CD8-positive, alpha-beta memory T cell (primary cell): ENCODE measurements at regions not wholly inside any gene's neighbourhood (a gene's known extent, or its start where the extent isn't known, plus 50 kb on each side); places are given as distances from the start of the nearest gene placed in this dataset.
"Not testable (repeated sequence)": the region's sequence is repeated elsewhere in the genome, so short reads cannot be mapped to it uniquely, and the experiment has no call there.

Experiments used
- CTCF ChIA-PET: fragments of 350-600 bp; sonication (Branson Sonifier 250); formaldehyde crosslinking; loops from one replicate; lab custom pipeline; 2021; ENCODE audit warnings: antibody characterized with exemption; lab: Charles Lee
- POLR2A ChIA-PET: fragments of 350-600 bp; sonication (Branson Sonifier 250); formaldehyde crosslinking; loops from one replicate; lab custom pipeline; 2021; ENCODE audit warnings: antibody characterized with exemption; lab: Charles Lee
- DNase-seq, 5 donors: peaks; one replicate each; pipeline versions ENCODE4 v3.0.0 to v3.0.0-alpha.2; 2020 to 2022; ENCODE audit warnings: mixed read lengths in 1 of 5
- H3K27ac ChIP-seq: one replicate; pipeline ENCODE4 v1.7.0; 2013; ENCODE audit warnings: low read depth, mild to moderate bottlenecking, low read length, moderate library complexity
- H3K27me3 ChIP-seq: 2 replicates; pipeline ENCODE4 v1.7.0; 2013; ENCODE audit warnings: low read length, mild to moderate bottlenecking; ENCODE audit not compliant: insufficient read depth, poor library complexity, severe bottlenecking
- H3K36me3 ChIP-seq: 2 replicates; pipeline ENCODE4 v1.7.0; 2013; ENCODE audit warnings: mild to moderate bottlenecking, low read length, moderate library complexity; ENCODE audit not compliant: insufficient read depth
- H3K4me1 ChIP-seq: 2 replicates; pipeline ENCODE4 v1.7.0; 2013; ENCODE audit warnings: mild to moderate bottlenecking, low read length, moderate library complexity; ENCODE audit not compliant: insufficient read depth
- H3K4me3 ChIP-seq: 2 replicates; pipeline ENCODE4 v1.7.0; 2013; ENCODE audit warnings: mild to moderate bottlenecking, low read length
- H3K9me3 ChIP-seq: 2 replicates; pipeline ENCODE4 v1.7.0; 2013; ENCODE audit warnings: mild to moderate bottlenecking, low read length
- H3K27ac Mint-ChIP-seq, 8 donors: one replicate each; pipeline ENCODE4 v1.8.0; 2020 to 2021; ENCODE audit warnings: mixed read lengths in 8 of 8, mild to moderate bottlenecking in 6 of 8, inconsistent platforms in 3 of 8, moderate library complexity in 3 of 8
- H3K27me3 Mint-ChIP-seq, 2 donors: one replicate each; pipeline ENCODE4 v1.8.0; 2020 to 2021; ENCODE audit warnings: mixed read lengths in 2 of 2, mild to moderate bottlenecking in 1 of 2, moderate library complexity in 1 of 2
- H3K36me3 Mint-ChIP-seq, 3 donors: one replicate each; pipeline ENCODE4 v1.8.0; 2020 to 2021; ENCODE audit warnings: mixed read lengths in 3 of 3, inconsistent platforms in 1 of 3, mild to moderate bottlenecking in 1 of 3
- H3K4me1 Mint-ChIP-seq, 3 donors: one replicate each; pipeline ENCODE4 v1.8.0; 2020 to 2021; ENCODE audit warnings: mixed read lengths in 3 of 3, inconsistent platforms in 1 of 3, mild to moderate bottlenecking in 1 of 3
- H3K4me3 Mint-ChIP-seq, 7 donors: one replicate each; pipeline ENCODE4 v1.8.0; 2020 to 2021; ENCODE audit warnings: mixed read lengths in 7 of 7, mild to moderate bottlenecking in 6 of 7, moderate library complexity in 4 of 7, inconsistent platforms in 2 of 7
- H3K9me3 Mint-ChIP-seq, 5 donors: one replicate each; pipeline ENCODE4 v1.8.0; 2020 to 2022; ENCODE audit warnings: mixed read lengths in 5 of 5, mild to moderate bottlenecking in 3 of 5, moderate library complexity in 2 of 5, inconsistent platforms in 1 of 5

DNA sequence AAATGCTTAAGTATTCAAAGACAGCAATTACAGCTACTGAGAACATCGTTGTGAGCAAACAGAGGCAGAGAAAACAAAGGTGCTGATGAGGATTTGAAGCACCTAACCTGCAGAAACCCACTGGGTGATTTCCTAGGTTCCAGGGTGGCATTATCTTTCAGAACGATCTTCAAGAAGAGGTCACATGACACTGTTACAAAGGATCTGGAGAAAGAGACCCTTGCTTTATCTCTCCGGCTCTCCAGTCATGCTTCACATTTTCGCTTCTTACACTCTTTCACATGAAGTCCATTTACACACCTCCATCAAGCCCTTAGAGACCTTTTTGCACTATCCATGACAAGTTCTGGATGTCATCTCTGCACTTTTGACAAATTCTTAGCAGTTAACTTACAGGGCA, 70.8 kb downstream of the GOLGA8B start:
- Mint-ChIP-seq H3K36me3 (no peaks in the 10 kb centered on the region), H3K4me1 (peaks cover 7 to 25% (median 11%) of the 10 kb centered on the region in 3 donors), H3K27ac (no peak overlapping the region), H3K4me3 (peak overlapping the region in 5 of 7 donors; percentile 11 to 83 (median 73)), H3K9me3 (peaks cover 0 to 3% (median 0%) of the 10 kb centered on the region in 5 donors), H3K27me3 (peaks cover 46 to 68% of the 10 kb centered on the region in 2 donors)
- Histone ChIP-seq H3K9me3 (no peaks in the 10 kb centered on the region), H3K36me3 (no peaks in the 10 kb centered on the region), H3K4me1 (no peaks in the 10 kb centered on the region), H3K27me3 (peaks cover 18% of the 10 kb centered on the region), H3K4me3 (no peak overlapping the region), H3K27ac (no peak overlapping the region)
- DNase-seq: no peak
- ChIA-PET POLR2A (no interaction called here), CTCF (no interaction called here)

DNA sequence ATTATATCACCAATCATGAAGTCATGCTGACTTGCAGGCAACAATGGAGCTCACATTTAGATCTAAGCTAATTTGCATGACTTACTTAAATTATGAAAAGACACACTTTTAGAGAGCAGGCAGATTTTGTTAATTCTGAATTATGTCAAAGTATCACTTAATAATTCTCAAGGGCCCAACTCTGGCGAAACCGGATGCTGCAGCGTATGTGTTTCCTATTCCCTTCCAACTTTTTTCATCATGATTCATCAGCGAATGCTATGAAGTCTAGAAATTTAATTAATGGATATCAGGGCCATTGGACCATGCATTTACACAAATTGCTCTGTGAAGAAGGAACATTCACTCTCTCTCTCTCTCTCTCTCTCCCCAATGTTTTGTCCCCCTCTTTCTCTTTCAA, 63.5 kb upstream of the GOLGA8A start:
- H3K27me3 ChIP-seq: no peaks in the 10 kb centered on the region
- H3K9me3 ChIP-seq: no peaks in the 10 kb centered on the region
- H3K27ac ChIP-seq: no peak overlapping the region
- ChIA-PET POLR2A (no interaction called here), CTCF (no interaction called here)
- H3K4me1 Mint-ChIP-seq: peaks cover 0 to 5% (median 5%) of the 10 kb centered on the region in 3 donors
- no peaks in the 10 kb centered on the region for H3K36me3 ChIP-seq
- no peak overlapping the region for H3K27ac Mint-ChIP-seq
- H3K9me3 Mint-ChIP-seq: no peaks in the 10 kb centered on the region
- H3K4me3 ChIP-seq: no peak overlapping the region
- no peak for DNase-seq
- no peaks in the 10 kb centered on the region for H3K36me3 Mint-ChIP-seq
- H3K4me1 ChIP-seq: no peaks in the 10 kb centered on the region
- H3K27me3 Mint-ChIP-seq: peaks cover 17 to 59% of the 10 kb centered on the region in 2 donors
- no peak overlapping the region for H3K4me3 Mint-ChIP-seq

DNA sequence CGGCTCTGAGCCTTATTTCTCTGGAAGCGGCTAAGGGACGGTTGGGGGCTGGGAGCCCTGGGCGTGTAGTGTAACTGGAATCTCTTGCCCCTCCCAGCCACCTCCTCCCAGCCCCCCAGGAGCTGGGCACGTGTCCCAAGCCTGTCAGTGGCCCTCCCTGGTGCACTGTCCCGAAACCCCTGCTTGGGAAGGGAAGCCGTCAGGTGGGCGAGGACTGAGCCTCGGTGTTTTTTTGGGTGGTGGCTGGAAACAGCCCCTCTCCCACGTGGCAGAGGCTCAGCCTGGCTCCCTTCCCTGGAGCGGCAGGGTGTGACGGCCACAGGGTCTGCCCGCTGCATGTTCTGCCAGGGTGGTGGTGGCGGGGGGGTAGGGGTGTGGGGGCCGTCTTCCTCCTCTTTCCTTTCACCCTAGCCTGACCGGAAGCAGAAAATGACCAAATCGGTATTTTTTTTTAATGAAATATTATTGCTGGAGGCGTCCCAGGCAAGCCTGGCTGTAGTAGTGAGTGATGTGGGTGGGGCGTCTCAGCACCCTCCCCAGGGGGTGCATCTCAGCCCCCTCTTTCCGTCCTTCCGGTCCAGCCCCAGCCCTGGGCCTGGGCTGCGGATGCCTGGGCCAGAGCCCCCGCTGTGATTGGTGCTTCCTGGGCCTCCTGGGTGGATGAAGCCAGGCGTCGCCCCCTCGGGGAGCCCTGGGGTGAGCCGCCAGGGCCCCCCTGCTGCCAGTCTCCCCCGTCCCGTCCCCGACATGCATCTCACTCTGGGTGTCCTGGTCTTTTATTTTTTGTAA, 58.8 kb upstream of the GOLGA8A start:
- POLR2A ChIA-PET: interaction anchor here (0.7 kb wide), 1 partner anchor 11 kb away, joined by 5 read pairs; no protein-coding TSS in a partner anchor
- H3K27me3 Mint-ChIP-seq: peaks cover 46 to 71% of the 10 kb centered on the region in 2 donors
- H3K36me3 Mint-ChIP-seq: peaks cover 0 to 3% (median 0%) of the 10 kb centered on the region in 3 donors
- peaks cover 3% of the 10 kb centered on the region for H3K9me3 ChIP-seq
- no peaks in the 10 kb centered on the region for H3K36me3 ChIP-seq
- no peak overlapping the region for H3K4me3 ChIP-seq
- CTCF ChIA-PET: no interaction called here
- no peak for DNase-seq
- no peak overlapping the region for H3K4me3 Mint-ChIP-seq
- H3K27me3 ChIP-seq: peaks cover 6% of the 10 kb centered on the region
- H3K27ac ChIP-seq: no peak overlapping the region
- H3K9me3 Mint-ChIP-seq: peaks cover 0 to 5% (median 5%) of the 10 kb centered on the region in 5 donors
- no peak overlapping the region for H3K27ac Mint-ChIP-seq
- H3K4me1 ChIP-seq: no peaks in the 10 kb centered on the region
- H3K4me1 Mint-ChIP-seq: peaks cover 3 to 14% (median 5%) of the 10 kb centered on the region in 3 donors

DNA sequence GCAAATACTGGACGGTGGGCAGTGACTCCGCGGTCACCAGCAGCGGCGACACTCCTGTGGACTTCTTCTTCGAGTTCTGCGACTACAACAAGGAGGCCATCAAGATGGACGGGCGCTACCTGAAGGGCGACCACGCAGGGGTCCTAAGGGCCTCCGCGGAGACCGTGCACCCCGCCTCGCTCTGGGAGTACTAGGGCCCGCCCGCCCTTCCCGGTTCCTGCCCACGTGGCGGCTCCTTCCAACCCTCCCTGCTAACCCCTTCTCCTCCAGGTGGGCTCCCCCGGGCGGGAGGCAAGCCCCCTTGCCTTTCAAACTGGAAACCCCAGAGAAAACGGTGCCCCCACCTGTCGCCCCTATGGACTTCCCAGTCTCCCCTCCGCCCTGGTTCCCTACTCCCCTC, 58.1 kb upstream of the GOLGA8A start:
- H3K36me3 Mint-ChIP-seq, DNase-seq, H3K27ac ChIP-seq, POLR2A ChIA-PET, H3K4me3 ChIP-seq, H3K36me3 ChIP-seq, H3K4me1 ChIP-seq, H3K9me3 ChIP-seq: not testable (repeated sequence)
- Mint-ChIP-seq H3K4me3 (peak overlapping the region in 3 of 7 donors; percentile 34 to 50 (median 43)), H3K9me3 (peaks cover 0 to 12% (median 12%) of the 10 kb centered on the region in 5 donors), H3K27me3 (peaks cover 51 to 73% of the 10 kb centered on the region in 2 donors), H3K4me1 (peaks cover 4 to 15% (median 6%) of the 10 kb centered on the region in 3 donors), H3K27ac (peak overlapping the region in 1 of 8 donors; percentile 71)
- CTCF ChIA-PET: interaction anchor here (0.6 kb wide), 1 partner anchor 153 kb away, joined by 3 read pairs; the partner anchor contains the start of gene NOP10
- peaks cover 13% of the 10 kb centered on the region for H3K27me3 ChIP-seq

DNA sequence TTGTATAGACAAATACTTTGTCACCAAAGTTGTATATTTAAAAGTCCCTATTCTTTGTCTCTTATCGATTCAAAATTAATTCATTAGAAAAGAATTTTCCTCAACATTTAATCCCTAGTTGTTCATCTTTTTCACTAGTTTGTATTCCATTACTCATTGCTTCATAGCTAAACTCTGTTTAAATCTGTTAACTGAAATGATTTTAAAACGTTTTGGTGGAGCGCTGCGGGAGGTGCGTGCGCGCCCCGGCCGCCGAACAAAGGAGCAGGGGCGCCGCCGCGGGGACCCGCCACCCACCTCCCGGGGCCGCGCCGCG, 56.4 kb upstream of the GOLGA8A start:
- CTCF ChIA-PET: no interaction called here
- peaks cover 58 to 70% of the 10 kb centered on the region in 2 donors for H3K27me3 Mint-ChIP-seq
- H3K4me1 Mint-ChIP-seq: peaks cover 6 to 21% (median 9%) of the 10 kb centered on the region in 3 donors

DNA sequence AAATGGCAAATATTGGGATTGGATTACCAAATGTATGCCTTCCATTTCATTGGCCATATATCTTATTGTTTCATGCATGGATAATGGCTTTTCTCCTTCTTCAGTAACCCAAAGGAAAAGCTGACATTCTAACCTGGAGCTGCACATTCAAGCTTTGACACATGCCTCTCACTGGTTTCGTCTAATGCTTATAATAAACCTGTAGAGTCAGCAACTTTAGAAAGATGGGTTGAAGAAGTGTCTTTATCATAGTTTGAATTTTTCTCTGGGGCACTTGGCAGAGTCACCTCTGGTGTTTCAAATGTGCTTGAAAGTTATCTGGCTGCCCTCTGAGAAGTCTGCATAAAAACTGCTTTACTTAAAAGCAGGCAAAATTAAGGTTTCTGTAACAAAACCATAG, 55.4 kb upstream of the GOLGA8A start:
- Mint-ChIP-seq H3K9me3 (peaks cover 0 to 25% (median 16%) of the 10 kb centered on the region in 5 donors), H3K27ac (no peak overlapping the region), H3K4me3 (no peak overlapping the region), H3K27me3 (peaks cover 64 to 75% of the 10 kb centered on the region in 2 donors), H3K36me3 (peaks cover 0 to 6% (median 0%) of the 10 kb centered on the region in 3 donors), H3K4me1 (peaks cover 6 to 21% (median 9%) of the 10 kb centered on the region in 3 donors)
- Histone ChIP-seq H3K36me3 (no peaks in the 10 kb centered on the region), H3K9me3 (peaks cover 6% of the 10 kb centered on the region), H3K4me3 (no peak overlapping the region), H3K27ac (no peak overlapping the region), H3K27me3 (peaks cover 13% of the 10 kb centered on the region), H3K4me1 (no peaks in the 10 kb centered on the region)
- ChIA-PET POLR2A (no interaction called here), CTCF (no interaction called here)
- no peak for DNase-seq

More for the DNA sequence above, 56.4 kb upstream of the GOLGA8A start:
- H3K27ac Mint-ChIP-seq: no peak overlapping the region
- H3K9me3 Mint-ChIP-seq: peaks cover 0 to 18% (median 13%) of the 10 kb centered on the region in 5 donors
- no peak overlapping the region for H3K4me3 Mint-ChIP-seq
- no peak for DNase-seq
- Histone ChIP-seq H3K27me3 (peaks cover 13% of the 10 kb centered on the region), H3K9me3 (peaks cover 6% of the 10 kb centered on the region), H3K27ac (no peak overlapping the region), H3K36me3 (no peaks in the 10 kb centered on the region), H3K4me3 (no peak overlapping the region), H3K4me1 (no peaks in the 10 kb centered on the region)
- POLR2A ChIA-PET: no interaction called here
- peaks cover 0 to 6% (median 0%) of the 10 kb centered on the region in 3 donors for H3K36me3 Mint-ChIP-seq

DNA sequence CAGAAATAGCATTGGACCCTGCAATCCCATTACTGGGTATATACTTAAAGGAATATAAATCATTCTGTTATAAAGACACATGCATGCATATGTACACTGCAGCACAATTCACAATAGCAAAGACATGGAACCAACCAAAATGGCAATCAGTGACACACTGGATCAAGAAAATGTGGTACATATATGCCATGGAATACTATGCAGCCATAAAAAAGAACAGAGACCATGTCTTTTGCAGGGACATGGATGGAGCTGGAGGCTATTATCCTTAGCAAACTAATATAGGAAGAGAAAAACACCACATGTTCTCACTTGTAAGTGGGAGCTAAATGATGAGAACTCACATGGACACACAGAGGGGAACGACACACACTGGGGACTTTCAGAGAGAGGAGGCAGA, 53.9 kb upstream of the GOLGA8A start:
- CTCF ChIA-PET, H3K27ac ChIP-seq, H3K36me3 ChIP-seq, H3K27ac Mint-ChIP-seq, H3K36me3 Mint-ChIP-seq, DNase-seq, H3K4me3 Mint-ChIP-seq, H3K4me3 ChIP-seq, H3K4me1 ChIP-seq, H3K9me3 ChIP-seq, POLR2A ChIA-PET: not testable (repeated sequence)
- peaks cover 69 to 70% of the 10 kb centered on the region in 2 donors for H3K27me3 Mint-ChIP-seq
- H3K27me3 ChIP-seq: peaks cover 13% of the 10 kb centered on the region
- H3K4me1 Mint-ChIP-seq: peaks cover 4 to 16% (median 6%) of the 10 kb centered on the region in 3 donors
- H3K9me3 Mint-ChIP-seq: peaks cover 0 to 35% (median 18%) of the 10 kb centered on the region in 5 donors

DNA sequence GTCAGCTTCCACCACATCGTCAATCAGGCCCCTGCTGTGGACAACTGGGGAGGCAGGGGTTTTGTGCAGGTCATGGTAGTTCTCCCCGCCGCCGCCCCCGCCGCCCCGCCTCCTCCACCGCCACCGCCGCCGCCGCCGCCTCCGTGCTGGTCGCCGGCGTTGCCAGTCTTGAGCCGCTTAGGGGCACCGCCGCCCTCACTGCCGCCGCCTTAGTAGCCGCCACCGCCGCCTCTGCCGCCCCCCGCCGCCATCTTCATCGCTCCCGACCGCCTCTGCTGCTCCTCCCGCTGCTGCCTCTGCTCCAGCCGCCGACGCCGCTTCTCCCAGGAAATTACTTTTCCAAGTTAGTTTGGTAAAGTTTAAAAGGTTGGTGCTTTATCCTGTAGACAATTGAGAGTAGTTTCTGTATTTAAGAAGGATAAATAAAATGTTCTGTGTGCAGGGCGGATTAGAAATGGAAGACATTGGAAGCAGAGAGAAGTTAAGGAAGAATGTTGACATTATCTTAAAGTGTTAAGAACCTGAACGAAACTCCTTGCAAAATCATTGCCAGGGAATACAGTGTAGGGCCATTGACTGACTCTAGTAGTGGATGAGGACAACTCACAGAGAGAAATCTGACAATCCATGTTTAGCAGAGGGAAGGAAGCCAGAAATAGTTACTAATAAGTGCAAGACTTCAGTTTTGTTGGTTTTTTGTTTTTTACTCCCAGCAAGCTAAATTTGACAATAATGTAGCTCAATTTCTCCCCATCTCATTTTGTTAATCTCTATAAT, 53.0 kb upstream of the GOLGA8A start:
- peaks cover 0 to 36% (median 19%) of the 10 kb centered on the region in 5 donors for H3K9me3 Mint-ChIP-seq
- no peak for DNase-seq
- no peak overlapping the region for H3K27ac ChIP-seq
- CTCF ChIA-PET: no interaction called here
- H3K36me3 Mint-ChIP-seq: peaks cover 0 to 6% (median 0%) of the 10 kb centered on the region in 3 donors
- H3K4me3 ChIP-seq: no peak overlapping the region
- H3K36me3 ChIP-seq: no peaks in the 10 kb centered on the region
- H3K27me3 Mint-ChIP-seq: peaks cover 63 to 67% of the 10 kb centered on the region in 2 donors
- H3K27me3 ChIP-seq: peaks cover 13% of the 10 kb centered on the region
- H3K4me1 Mint-ChIP-seq: peaks cover 4 to 15% (median 6%) of the 10 kb centered on the region in 3 donors
- no peaks in the 10 kb centered on the region for H3K4me1 ChIP-seq
- no peak overlapping the region for H3K27ac Mint-ChIP-seq
- no peak overlapping the region for H3K4me3 Mint-ChIP-seq
- peaks cover 6% of the 10 kb centered on the region for H3K9me3 ChIP-seq
- POLR2A ChIA-PET: no interaction called here
